ENCODE measurements at regions not wholly inside any gene's neighbourhood (a gene's known extent, or its start where the extent isn't known, plus 50 kb on each side); places are given as distances from the start of the nearest gene placed in this dataset.
A peak's percentile ranks its signal among the peaks of the same experiment; 100 is the strongest.

DNA sequence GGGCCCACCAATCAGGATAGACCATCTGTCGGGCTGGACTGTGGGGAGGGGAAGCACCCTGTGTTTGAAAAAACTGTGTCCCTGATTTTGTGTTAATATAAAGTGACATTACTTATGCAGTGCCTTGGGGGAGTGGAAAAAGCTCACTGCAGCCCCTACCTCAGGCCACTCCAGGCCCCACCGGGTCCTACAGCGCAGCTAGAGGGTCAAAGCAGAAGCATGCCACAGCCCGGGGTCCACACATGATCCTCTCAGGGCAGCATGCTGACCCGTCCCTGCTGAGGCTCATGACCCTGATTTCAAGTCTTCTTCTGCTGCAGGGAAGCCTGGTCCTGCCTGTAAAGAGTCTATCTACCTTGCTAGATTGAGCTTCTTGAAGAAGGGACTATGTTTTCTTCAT is 133.0 kb upstream of the PLCB4 start:
- no peak for DNase-seq

DNA sequence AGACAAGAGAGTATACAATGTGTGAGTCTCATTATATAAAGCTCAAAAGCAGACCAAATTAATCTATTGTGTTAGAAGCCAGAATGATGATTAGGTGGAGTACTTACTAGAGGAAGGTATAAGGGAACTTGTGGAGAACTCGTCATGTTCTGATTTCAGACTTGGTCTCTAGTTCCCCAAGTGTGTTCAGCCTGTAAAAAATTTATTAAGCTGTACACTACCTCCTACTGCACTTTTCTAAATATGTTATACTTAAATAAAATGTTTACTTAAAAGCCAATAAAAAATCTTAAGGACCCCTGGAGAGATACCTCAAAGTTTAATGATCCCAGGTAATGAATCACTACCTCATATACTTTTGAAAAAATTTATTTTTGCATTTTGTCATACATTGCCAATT is 130.4 kb upstream of the PLCB4 start:
- no peak for DNase-seq

DNA sequence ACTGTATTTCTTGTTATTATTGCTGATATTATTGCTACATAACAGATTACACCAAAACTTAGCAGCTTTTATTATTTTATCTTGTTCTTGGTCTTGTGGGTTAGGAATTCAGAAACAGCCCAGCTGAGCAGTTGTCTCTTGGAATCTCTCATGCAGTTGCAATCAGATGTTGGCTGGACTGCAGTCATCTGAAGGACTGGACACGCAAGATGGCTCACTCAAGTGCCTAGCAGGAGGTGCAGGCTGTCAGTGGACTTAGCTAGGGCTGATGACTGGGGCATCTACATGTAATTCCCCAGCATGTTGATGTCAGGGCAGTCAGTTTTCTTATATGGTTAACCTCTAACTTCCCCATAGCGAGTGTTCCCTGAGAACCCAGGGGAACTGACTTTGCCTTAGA is 128.6 kb upstream of the PLCB4 start:
- DNase-seq = peak; percentile 56 to 71 (median 57)

DNA sequence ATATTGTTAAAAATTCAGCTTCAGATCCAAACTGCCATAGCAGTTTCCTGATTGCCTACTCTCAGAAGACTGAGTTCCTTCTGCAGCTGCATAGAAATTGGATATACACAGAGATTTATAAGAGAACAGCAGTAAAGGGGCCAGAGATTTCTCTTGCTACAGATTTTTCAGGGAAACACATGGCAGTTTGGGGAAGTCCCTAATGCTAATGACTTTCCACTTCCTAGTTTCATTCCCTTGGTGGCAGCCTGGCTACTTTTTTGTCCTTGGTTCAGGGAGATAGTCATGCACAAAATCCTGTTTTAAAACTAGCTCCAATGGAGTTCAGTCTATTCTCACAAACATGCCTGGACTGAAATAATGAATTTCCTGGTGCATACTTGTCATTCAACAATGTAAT is 125.3 kb upstream of the PLCB4 start:
- DNase-seq = peak; percentile 66 to 72 (median 68)

DNA sequence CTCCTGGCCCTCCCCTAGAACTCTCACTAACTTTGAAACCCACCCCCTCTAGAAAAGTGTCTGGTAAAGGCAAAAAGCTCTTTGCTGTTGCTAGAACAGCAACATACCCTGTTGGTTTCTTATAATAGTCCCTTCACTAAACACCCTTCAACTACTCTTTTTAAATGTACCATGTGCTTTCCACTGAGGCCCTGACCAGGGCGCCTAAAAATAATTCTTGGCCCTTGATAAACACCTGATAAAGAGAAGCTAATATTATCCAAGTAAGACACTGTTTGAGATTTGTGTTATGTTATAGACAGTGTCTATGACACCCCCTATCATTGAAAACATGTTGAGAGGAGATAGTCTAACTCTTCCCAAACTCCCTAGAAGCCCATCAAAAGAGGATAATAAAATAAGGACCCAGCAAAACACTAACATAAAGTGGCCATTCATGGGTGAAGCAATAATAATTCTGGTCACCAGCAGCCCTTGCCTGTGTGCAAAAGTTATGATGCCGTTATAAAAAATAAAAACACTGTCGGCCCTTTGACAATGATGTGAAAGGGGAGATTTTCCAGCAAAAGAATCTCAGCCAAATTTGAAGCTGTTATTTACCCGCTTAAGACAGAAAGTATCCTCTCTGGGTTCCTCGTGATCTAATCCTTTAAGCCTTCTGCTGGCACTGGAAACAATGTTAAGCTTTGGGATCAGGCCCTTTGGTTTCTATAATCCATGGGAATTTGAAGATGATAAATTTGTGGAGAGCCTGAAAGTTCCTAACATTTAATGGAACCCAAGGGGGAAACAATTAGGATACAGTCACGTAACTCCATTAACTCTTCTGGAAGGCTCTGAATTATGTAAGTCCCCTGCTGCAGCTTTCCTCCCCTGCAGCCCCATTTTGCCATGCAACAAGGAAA is 122.6 kb upstream of the PLCB4 start:
- DNase-seq = no peak

DNA sequence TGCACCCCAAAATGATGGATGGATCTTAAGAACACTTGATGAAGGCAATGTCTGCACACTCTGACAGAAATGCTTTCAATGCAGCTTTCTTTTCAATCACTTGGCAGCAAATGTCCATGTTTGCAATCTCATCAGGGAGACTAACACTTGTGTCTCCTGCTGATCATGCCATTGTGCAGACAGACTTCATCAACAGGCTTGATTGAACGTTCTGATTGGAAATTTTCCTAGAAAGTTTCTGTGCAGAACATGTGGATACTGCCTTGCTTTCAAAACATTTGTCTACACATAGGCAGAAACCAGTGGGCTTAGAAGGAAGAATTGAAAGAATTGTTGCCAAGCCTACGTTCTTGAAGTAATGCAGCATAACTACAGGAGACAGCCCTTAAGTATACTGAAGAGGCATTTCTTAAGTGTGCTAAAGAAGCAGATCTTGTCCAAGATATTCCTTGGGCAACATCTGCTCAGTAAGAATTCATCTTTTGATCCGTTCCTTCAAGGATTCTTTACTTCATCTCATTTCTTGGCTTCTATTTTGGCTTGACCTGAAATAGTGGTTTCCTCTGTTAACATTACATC is 120.4 kb upstream of the PLCB4 start:
- no peak for DNase-seq

DNA sequence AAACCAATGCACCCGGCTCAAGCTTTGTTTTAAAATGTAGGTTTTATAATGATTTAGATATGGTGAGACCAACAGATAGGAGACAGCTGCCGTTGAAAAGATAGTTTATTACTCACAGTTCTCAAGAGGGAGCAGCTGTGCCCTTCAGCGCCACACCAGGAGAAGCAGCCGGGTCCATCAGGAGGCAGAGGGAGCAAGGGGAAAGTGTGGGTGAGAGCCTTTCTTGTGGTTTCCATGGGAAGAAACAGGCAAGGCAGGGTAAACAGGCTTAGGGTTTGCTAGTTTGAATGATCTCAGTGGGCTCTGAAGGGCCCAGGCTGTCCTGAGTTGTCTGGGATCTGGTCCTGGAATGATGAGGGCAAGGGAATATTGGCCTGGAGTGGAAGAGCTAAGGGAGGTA is 117.7 kb upstream of the PLCB4 start:
- DNase-seq = no peak

DNA sequence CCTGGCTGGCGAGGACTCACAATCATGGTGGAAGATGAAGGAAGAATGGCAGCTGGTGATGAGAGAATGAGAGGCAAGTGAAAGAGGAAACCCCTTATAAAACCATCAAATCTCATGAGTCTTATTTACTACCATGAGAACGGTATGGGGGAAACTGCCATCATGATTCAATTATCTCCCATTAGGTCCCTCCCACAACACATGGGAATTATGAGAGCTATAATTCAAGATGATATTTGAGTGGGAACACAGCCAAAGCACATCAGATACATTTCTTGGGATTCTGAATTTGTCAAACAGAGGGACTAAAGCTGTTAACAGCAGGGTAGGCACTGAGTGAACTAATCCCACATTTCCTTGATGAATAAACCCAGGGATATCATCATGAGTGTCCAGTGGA is 116.2 kb upstream of the PLCB4 start:
- DNase-seq = no peak

DNA sequence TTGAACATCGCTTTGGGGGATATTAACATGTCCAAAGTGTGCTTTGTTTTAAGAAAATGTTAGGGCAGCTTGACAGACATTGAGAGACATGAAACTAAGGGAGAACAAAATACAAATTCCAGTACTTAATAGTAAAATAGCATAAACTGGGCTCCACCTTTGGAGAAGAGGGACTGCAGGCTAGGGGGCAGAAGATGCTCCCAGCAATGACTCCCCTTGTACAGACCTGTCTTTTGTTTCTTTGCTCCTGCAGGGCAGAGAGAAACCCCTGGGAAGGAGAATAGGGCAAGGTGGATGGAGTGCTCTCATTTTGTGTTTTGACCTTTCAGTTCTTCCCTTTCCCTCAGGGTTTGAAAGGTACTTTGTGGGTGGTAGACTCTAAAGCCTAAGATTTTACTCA is 115.6 kb upstream of the PLCB4 start:
- no peak for DNase-seq

DNA sequence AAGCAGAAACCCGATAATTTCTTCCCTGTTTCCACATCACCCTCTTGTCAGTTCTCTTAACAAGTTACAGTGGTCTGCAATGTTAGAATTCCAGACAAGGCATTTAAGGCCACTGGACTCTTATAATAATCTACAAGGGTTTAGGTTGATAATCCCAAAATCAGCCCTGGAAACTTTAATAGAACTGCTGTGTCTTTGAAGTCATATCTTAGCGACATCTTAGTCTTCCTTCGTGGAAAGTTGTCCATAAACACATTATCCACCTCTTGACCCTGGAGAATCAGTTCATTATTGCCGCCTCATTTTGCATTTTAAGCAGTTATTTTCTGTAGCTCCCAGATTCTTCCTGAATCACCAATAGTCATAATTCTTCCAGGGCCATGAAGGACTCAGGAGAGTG is 108.6 kb upstream of the PLCB4 start:
- DNase-seq = no peak

DNA sequence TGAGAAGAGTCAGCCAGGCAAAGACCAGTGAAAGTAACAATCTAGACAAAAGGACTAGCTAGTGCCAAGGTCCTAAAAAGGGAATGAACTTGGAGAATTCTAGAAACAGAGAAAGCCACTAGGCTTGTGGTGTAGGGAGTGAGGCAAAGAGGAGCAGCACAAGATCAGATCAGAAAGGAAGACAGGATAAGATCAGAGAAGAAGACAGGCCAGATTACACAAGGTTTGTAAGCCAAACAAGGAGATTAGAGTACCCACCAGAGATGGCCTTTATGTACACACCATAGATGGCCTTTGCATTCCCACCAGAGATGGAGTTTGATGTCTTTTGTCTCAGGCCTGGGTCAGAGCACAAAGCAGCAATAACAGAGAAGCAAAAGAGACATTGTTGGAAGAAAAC is 105.6 kb upstream of the PLCB4 start:
- DNase-seq = no peak

DNA sequence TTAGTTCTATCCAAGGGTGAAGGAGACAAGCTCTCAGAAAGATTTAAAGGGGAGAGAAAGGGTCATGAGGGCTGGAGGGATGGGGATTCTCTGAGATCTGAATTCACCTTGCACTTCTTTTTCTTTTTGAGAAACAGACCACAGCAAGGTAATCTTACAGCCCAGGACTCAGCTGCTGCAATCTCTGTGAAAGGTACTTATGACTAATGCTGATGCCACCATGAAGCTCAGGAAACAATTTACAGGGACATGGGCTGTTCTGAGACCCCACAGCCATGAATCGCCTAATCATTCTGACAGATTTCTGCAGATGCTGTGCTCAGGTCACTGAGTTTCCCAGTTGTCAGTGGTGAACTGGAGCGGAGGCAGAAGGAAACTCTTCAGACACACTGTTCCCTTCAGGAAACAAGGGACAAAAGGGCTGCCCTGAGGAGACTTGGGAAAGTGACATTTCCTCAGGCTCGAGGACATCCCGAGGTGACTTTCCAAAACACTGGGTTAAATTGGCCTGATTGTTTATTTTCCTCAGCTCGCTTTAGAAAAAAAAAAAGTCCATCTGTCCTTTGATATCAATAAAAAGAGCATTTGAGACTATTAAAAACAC is 103.8 kb upstream of the PLCB4 start:
- DNase-seq = no peak

DNA sequence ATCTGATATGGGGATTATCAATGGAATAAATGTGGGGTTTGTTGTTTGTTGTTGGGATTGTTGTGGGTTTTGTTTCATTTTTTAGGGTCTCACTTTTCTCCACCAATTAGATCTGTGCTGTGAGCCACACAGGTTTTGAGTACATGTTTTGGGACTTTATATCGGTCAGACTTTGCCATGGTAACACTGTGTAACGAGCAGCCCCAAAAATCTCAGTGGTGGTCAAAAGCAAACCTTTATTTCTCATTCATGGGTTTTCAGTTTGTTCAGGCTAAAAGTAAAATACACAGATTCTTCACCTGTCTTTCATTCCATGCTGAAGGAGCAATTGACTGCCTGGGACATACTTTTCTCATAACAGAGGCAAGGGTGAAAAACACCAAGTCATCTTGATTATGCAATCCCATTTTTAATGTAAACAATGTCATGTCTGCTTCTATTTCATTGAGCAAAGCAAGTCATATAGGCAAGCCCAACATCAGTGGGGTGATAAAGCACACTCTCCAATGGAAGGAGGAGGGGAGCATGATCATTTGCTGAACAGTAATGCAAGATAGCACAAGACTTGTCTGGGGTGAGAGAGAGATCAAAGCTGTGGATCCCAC is 101.1 kb upstream of the PLCB4 start:
- no peak for DNase-seq

DNA sequence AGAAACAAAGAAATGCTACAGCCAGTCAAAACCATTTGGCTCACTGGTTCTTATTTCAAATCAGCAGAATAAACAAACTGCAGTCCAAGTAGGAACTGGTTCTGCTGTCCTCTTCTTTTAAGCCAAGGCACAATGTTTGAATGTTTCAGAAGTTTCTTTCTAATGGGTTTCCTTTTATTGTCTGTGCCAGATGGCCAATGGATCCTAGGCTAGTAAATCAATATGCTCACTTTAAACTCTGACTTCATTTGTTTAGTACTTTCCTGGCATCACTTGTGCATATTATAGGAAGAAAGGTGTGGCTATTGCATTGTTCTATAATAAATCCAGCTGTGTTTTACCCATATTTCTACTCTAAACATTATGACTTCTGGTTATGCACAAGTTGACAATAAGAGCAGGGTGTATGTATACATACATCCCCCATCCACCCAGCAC is 99.7 kb upstream of the PLCB4 start:
- no peak for DNase-seq

DNA sequence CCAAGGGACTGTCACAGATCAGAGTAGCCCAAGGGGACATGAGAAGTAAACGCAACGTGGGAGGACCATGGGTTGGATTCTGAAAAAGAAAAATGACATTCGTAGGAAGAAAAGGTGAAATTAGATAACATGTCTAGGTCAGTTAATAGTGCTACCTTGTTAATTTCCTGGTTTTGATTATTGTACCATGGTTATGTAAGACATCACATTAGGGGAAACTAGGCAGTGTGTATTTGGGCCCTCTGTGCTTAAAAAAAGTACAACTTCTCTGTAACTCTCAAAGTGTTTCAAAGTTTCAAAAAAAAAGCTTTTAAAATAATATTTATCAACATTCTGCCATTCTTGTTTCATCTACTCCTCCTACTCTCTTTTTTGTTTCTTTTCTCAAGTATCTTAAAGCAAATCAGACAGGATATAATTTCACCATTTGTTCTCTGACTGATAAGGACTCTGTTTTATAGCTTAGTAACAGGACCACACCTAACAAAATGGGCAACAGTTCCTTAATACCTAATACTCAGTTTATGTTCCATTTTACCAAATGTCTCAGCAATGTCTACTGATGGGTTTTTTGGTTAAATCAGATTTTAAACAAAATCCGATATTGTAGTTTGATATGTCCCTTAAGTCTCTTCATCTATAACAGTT is 97.1 kb upstream of the PLCB4 start:
- no peak for DNase-seq

DNA sequence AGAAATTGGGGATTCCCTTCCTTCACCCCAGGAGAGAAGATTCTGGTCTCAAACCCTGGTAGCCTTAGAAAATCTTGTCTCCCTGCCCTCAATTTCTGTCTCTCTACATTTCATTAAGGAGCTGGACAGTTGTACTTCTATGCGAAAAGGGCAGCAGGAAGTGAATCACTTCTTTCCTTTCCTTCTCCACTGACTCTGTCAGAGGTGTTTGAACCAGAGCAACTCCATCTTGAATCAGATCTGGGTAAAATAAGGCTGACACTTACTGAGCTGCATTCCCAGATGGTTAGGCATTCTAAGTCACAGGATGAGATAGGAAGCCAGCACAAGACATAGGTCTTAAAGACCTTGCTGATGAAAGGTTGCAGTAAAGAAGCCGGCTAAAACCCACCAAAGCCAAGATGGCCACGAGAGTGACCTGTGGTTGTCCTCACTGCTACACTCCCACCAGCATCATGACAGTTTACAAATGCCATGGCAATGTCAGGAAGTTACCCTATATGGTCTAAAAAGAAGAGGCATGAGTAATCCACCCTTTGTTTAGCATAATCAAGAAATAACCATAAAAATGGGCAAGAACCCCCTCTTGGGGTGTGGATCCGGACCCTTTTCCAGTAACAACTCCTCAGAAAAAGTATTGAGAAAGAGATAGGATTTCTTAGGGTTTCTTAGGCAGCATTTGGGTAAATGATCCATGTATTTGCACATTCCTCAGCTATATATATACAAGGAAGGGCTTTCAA is 95.8 kb upstream of the PLCB4 start:
- DNase-seq = no peak

DNA sequence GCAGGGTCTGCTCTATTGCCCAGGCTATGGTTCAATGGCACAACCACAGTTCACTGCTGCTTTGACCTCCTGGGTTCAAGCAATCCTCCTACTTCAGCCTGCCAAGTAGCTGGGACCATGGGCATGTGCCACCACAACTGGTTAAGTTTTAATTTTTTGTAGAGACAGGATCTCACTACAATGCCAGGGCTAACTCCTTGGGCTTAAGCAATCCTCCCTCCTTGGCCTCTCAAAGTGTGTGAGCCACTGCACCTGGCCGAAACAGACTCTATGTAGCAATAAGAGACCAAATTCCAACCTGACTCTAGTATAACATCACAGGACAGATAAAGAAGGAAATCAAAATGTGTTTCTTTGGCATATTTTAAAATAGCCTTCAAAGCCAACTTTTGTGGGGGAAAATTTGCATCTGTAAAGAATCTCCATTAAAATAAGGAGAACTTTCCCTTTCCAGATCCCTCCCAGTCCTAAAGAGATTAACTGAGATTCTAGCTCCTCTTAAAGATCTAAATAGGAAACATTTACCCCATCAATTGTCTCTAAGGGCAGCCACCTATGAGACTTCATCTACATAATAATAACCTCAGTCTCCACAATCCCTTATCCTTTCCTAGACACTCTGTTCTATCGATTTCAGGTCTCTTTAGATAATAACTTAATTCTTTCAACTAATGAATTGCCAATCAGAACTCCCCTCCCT is 94.7 kb upstream of the PLCB4 start:
- DNase-seq = no peak

DNA sequence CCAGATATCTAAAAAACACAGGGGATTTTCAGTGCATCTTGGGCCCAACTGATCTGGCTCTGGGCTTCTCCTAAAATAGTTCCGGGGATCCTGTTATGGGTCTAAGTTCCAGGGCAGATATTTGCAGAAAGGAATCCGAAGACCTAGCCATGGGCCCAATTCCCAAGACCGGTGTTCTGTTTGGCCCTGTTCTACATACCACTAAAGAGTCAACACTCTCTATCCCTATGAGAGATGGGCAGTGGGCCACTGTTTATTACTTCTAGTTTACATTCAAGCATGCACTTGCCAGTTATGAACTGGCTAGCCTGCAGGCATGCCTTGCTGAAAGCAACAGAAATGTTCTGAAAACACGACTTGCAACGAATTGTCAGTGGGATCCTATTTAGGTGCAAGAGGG is 87.4 kb upstream of the PLCB4 start:
- DNase-seq = no peak

DNA sequence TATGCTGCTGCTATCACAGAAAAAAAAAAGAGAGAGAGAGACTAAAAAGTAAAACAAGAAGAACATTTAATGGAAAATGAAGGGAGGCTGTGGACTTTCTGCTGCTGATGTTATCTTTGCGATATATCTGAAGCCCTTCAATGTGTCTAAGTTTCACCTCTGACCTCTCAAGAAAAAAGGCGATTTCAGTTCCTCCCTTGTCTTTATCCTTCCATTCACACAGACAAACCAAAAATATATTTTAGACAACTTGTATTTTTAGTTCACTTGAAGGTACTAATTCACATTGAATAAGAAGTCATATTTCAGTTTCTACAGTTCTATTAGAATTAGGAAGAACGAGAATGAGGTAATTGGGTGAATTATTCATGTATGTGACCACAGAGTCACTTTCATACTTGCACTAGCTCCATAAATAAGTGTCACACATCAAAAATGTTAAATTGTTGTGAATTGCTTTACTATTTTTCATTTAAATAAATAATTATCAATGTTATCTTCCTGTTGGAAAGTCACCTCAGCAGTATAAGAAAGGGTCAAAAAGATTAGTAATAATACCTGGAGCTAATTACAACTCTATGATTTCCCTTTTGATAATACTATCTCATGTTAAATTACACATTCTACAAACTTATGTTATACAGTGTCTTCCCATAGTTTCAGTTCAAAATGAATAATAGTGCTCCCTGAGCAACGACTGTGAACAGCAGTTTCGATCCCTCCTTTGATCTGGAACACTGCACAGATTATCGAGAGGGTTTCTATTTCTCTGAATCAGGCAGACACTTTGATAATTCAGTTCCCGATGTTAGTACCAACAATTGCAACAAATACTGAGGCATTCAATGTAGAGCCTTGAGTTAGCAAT is 85.2 kb upstream of the PLCB4 start:
- DNase-seq = no peak

DNA sequence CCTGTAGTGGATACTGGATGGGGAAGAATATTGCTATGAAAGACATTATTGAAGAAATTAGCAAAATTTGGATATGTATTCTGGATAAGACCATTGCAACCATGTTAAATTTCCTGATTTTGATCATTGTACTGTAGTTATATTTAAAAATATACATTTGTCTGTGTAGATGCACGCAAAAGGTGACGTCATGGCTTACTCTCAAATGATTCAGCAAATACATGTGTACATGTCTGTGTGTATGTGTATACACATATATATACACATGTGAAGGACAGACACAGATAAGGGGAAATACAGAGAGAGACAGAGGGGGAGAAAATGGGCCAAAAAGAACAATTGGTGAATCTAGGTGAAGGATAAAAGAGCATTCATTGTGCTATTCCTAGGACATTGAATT is 82.3 kb upstream of the PLCB4 start:
- DNase-seq = no peak

DNA sequence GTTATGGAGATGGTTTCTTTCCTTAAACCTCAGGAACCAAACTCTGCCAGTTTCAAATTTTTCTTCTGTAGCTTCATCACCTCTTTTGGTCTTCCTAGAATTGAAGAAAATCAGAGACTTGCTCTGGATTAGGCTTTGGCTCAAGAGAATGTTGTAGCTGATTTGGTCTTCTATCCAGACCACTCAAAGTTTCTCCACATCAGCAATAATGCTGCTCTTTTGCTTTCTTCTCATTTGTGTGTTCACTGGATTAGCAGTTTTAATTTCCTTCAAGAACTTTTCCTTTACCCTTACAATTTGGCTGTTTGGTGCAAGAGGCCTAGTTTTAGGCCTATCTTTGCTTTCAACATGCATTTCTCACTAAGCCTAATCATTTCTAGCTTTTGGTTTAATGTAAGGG is 78.1 kb upstream of the PLCB4 start:
- DNase-seq = no peak
